Effector CD4-positive, alpha-beta T cell (primary cell): ENCODE measurements at regions not wholly inside any gene's neighbourhood (a gene's known extent, or its start where the extent isn't known, plus 50 kb on each side); places are given as distances from the start of the nearest gene placed in this dataset.

Experiments
- DNase-seq: peaks from one replicate; pipeline ENCODE4 v3.0.0-alpha.2; 2020

GRCh38 chr18:73843455-73843854 lies 304.2 kb downstream of the FBXO15 start:
- no peak for DNase-seq

- DNase-seq, result peak; percentile 6
These were observed 304.7 kb downstream of the FBXO15 start for GRCh38 chr18:73842795-73843394.

GRCh38 chr18:73841661-73842060 lies 306.0 kb downstream of the FBXO15 start:
- DNase-seq, result no peak

GRCh38 chr18:73840319-73840945 lies 307.2 kb downstream of the FBXO15 start:
- DNase-seq, result no peak

- DNase-seq, result no peak
These were observed 308.2 kb downstream of the FBXO15 start for GRCh38 chr18:73839441-73839840.

GRCh38 chr18:73838107-73838506 lies 309.5 kb downstream of the FBXO15 start:
- DNase-seq, result no peak

- no peak for DNase-seq
These were observed 311.8 kb downstream of the FBXO15 start for GRCh38 chr18:73835656-73836364.

- DNase-seq, result no peak
These were observed 312.6 kb downstream of the FBXO15 start for GRCh38 chr18:73835039-73835438.

GRCh38 chr18:73831688-73832087 lies 315.9 kb downstream of the FBXO15 start:
- DNase-seq, result no peak

GRCh38 chr18:73829146-73829545 lies 318.5 kb downstream of the FBXO15 start:
- DNase-seq, result no peak

- no peak for DNase-seq
These were observed 319.8 kb downstream of the FBXO15 start for GRCh38 chr18:73827801-73828200.

GRCh38 chr18:73826098-73826497 lies 321.5 kb downstream of the FBXO15 start:
- no peak for DNase-seq

GRCh38 chr18:73824671-73825070 lies 323.0 kb downstream of the FBXO15 start:
- DNase-seq, result no peak

GRCh38 chr18:73812423-73812822 lies 335.2 kb downstream of the FBXO15 start:
- no peak for DNase-seq

GRCh38 chr18:73807551-73808192 lies 340.0 kb downstream of the FBXO15 start:
- no peak for DNase-seq

- DNase-seq, result no peak
These were observed 341.6 kb downstream of the FBXO15 start for GRCh38 chr18:73805991-73806390.

- no peak for DNase-seq
These were observed 350.2 kb downstream of the FBXO15 start for GRCh38 chr18:73797419-73797818.

GRCh38 chr18:73793386-73793785 lies 354.2 kb downstream of the FBXO15 start:
- no peak for DNase-seq

GRCh38 chr18:73791081-73791480 lies 356.6 kb downstream of the FBXO15 start:
- no peak for DNase-seq

GRCh38 chr18:73790587-73790986 lies 357.0 kb downstream of the FBXO15 start:
- no peak for DNase-seq

- DNase-seq, result no peak
These were observed 360.3 kb downstream of the FBXO15 start for GRCh38 chr18:73787316-73787715.

- DNase-seq, result no peak
These were observed 362.3 kb downstream of the FBXO15 start for GRCh38 chr18:73785300-73785699.

- DNase-seq, result no peak
These were observed 362.8 kb downstream of the FBXO15 start for GRCh38 chr18:73784853-73785252.

GRCh38 chr18:73782405-73782804 lies 365.2 kb downstream of the FBXO15 start:
- no peak for DNase-seq
